Anterior cingulate cortex (tissue), 58 donors: ENCODE measurements at regions not wholly inside any gene's neighbourhood (a gene's known extent, or its start where the extent isn't known, plus 50 kb on each side); places are given as distances from the start of the nearest gene placed in this dataset.

Experiments
- DNase-seq, 58 donors: peaks; one replicate each; lab custom pipeline; 2025; lab: John Stamatoyannopoulos, UW

DNA sequence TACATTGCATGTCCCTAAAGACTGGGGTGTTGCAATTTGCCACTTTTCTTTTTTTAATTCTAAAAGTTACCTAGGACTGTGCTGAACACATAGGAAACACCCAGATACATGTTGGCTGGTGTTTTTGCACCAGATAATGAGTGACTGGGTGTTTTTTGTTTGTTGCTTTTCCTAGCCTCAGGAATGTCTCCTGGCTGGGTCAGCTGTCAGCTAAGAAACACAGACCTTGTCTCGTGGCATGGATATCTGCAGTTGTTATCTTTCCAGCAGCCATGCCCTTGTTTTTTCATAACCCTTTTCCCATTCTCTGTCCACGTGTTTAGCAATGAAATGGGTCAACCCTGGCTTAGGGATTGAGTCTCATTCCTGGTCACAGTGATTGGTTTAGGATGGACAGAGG lies 433.9 kb upstream of the ZMIZ1 start:
- no peak for DNase-seq

DNA sequence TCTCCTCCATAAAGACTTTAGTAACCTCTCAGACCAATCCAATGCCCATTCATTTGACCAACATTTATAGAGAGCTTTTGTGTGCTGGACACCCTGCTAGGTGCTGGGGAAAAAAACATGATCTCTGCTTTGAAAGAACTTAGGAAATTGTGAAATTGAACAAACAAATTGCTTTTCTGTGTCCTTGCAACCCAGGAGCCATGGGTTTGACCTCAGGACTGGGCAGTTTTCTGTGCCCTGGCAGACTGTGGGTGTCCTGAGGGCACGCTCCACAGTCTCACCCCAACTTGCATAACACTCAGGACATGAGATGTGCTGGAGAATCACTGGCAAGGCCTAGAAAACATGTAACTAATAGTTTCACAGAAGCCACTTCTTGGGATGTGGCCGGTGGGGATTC lies 429.1 kb upstream of the ZMIZ1 start:
- no peak for DNase-seq

DNA sequence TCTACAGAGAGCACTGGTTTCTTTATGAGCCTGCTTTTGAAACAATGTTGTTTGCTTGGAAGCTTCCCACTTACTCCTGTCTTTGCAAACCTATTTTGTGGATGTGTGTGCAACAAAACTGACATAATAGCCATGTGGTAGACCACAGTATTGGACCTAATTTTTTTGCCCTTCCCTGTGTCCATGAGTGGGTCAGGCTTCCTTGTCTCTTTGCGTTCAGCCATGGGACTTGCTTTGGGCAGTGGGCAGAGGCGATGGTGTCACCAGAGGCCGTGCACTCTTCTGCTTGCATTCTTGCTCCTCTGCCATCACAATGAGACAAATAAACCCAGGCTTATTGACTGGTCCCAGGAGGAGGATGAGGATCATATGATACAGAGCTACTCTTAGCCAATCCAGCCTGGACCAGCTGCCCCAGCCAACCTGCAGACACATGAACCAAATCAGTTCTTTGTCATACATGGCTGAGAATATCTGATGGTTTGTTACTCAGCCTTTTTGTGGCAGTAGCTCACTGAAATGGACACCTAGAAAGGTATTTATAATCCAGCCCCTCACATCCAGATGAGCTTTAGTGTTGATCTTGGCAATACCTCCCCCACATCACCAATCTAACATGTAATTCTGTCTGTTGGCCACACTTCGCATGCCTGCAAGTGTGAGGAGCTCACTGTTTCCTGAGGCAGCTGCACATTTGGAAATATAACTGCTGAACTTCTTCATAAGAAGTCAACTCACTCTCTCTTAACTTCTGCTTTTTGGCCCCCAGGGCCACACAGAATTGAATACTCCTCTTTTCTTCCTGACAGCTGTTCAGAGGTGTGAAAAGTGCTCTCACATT lies 427.8 kb upstream of the ZMIZ1 start:
- DNase-seq, result no peak

DNA sequence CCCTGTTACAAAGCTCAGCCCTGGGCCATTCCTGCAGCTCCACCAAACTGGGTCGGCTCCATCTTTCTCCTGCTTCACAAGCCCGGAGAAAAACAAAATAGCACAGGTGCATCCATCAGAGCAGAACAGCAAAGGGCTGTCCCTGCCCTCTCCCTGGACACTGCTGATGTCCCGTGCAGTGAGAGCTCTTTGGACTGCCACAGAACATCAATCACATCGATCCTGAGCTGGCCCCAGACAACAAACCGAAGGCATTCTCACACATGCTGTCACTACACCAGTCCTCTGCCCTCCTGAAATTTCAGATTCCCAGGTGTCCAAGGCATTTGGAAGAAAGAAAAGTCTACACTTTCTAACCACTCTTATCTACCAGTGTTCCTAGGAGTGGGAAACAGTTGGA lies 427.1 kb upstream of the ZMIZ1 start:
- no peak for DNase-seq

DNA sequence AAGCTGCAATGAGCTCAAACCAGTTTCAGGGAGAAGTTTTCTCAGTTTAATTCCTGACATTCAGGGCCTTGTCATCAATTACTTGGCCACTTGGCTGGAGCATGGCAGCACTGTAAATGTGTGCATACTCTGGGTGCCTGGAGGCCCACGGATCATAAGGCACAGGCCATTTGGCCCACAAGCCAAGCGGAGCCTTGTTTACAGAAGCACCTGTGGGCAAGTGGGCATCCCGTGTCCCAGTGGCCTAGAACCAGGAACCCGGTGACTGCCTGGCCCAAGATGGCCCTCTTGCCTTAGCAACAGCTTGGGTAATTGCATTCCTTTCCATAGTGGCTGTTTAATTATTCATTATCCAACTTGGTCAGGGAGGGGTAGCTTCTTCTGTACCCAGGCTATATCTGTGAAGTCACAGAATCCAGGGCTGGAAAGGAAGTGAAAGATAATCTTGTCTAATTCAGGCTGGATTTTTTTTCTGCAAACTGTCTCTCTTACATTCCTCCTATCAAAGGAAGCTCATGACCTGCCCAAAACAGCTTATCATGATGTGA lies 426.4 kb upstream of the ZMIZ1 start:
- DNase-seq, result no peak

DNA sequence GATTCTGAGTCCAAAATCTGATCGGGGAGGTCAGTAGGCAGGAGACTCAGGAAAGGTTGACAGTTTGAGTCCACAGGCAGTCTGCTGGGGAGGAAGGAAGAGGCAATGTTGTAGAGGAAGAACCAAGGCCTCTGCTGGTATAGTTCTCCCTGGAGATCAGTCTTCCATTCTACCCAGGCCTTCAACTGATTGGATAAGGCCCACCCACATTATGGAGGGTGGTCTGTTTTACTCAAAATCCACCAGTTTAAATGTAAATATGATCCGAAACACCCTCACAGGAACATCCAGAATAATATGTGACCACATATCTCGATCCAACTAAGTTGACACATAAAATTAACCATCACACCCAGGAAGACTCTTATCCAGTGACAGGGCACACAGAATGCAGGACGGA lies 425.3 kb upstream of the ZMIZ1 start:
- no peak for DNase-seq

DNA sequence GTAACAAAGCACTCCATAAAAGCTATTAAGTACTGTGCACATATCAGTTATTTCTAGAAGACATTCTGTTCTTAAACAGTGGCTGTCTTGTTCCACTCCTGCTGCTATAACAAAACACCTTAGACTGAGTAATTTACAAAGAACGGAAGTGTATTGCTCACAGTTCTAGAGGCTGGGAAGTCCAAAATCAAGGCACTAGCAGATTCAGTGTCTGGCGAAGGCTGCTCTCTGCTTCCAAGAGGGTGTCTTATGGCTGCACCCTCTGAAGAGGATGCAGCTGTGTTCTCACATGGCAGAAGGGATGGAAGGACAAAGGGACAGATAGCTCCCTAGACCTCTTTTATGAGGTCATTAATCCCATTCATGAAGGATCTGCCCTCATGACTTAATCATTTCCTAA lies 424.2 kb upstream of the ZMIZ1 start:
- DNase-seq, result no peak

DNA sequence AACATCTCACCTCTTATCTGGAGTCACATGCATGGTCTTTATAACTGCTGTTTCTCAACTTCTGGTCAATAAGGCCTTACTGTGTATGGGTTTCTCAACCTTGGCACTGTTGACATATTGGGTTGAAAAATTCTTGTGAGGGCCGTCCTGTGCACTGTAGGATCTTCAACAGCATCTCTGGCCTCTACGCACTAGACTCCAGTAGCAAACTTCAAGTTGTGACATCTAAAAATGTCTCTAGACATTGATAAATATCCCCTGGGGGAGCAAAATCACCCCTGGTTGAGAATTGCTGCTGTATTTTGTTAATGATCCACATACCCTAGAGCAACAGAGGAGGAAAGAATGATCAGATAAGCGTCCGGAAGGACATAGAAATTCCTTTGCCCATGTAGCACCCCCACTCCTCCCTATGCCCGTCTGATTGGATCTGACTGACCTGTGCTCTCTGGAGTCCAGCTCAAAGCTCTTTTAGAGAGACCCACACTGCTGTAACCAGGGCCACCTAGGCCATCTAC lies 423.5 kb upstream of the ZMIZ1 start:
- no peak for DNase-seq

DNA sequence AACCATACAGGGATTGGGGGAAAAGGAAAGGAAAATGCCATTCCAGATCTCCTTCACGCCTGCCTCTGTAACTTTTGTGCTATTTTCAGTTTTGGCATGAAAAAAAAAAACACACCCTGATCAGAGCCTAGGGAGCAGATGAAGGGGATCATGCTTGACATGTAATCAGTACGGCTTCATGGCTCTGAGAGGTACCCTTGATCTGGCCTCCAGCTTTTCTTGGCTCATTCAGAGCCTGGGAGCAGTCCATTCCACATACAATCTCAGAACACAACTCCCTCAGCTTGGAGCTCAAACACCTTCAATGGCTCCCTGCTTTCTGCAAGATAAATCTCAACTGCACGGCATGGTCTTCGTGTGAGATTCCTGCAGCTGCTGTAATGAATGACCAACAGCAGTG lies 422.8 kb upstream of the ZMIZ1 start:
- no peak for DNase-seq

DNA sequence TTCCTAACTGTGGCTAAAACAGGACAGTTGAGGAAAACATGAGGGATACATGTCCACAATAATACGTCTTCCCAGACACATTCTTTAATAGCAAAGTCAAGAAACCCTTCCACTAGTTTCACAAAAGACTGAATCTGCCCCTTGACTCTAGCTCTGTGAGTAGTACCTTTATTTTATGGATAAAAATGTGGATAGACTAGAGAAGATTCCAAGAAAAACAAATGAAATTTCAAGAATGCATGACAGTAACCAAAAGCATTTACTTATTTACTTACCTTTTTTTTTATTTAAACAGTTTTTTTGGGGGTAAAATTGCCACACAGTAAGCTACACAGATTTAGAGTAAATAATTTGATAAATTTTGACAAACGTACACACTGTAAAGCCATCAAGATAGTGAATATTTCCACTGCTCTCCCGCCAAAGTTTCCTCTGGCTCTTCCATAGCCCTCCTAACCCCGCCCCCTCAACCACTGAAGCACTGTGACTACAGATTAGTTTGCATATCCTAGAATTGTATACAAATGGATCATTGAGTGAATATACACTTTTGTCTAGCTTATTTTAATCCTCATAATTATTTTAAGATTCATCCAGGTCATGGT lies 420.4 kb upstream of the ZMIZ1 start:
- no peak for DNase-seq

DNA sequence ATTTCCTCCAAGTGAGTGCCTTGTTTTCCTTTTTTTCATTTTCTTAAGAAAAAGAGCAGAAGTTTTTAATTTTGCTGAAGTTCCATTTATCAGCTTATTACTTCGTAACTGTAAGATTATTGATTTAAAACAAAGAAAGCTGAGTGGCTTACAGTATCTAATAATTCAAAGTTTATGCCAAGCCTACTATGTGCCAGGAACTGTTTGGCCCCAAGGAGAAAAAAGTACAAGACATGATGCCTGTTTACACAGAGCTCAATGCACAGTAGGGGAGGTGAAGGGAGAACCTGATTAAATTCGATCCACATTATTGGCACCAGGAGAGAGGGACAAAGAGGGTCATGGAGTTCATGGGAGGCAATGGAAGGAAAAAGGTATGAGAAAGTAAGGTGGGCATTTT lies 419.3 kb upstream of the ZMIZ1 start:
- DNase-seq, result no peak

DNA sequence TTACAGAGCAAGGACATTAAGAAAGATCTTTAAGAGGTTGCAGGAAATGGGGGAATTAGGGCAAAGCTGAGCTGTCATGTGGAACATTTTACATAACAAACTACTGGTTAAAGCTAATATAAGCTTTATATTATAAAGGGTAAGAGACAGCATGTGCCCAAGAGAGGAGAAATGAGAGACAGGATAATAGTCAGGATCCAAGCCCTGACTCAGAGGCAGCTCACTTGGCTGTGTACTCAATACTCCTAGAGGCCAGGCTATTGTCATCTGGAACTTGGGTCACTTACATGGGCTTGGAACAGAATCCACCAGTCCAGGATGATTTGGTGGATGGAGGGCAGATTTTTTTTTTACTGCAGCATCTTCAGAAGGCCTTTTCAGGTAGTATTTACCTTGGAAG lies 418.6 kb upstream of the ZMIZ1 start:
- DNase-seq, result no peak

DNA sequence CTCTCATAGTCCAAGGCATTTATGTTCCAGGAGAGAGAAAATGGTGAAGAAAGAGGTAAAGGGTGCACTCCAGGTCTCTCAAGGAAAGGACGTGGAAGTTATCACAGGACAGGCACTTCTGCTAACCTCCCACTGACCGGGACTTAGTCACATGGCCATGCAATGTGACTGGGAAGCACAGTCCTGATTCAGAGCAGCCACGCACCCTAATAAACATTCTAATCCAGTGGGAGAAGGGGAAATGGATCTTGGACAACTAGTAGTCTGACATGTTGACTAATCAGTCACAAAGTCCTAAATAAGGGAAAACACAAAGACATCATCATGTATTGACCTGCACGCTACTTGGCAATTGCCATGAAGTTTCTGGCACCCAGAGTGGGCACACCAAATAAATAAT lies 417.5 kb upstream of the ZMIZ1 start:
- no peak for DNase-seq

DNA sequence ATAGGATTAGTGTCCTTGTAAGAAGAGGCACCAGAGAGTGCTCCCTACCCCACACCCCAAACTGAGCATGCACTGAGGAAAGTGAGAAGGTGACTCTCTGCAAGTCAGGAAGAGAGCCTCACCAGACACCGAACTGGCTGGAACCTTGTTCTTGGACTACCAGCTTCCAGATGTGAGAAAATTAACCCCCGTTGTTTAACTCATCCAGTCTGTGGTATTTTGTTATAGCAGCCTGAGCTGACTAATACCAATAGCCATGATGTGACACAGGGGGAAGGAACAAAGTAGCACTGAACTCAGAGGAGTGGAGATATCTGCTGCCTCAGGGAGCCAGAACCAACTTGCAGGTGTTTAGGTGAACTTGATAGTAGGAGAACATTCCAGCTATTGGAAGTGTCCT lies 415.2 kb upstream of the ZMIZ1 start:
- DNase-seq, result no peak

DNA sequence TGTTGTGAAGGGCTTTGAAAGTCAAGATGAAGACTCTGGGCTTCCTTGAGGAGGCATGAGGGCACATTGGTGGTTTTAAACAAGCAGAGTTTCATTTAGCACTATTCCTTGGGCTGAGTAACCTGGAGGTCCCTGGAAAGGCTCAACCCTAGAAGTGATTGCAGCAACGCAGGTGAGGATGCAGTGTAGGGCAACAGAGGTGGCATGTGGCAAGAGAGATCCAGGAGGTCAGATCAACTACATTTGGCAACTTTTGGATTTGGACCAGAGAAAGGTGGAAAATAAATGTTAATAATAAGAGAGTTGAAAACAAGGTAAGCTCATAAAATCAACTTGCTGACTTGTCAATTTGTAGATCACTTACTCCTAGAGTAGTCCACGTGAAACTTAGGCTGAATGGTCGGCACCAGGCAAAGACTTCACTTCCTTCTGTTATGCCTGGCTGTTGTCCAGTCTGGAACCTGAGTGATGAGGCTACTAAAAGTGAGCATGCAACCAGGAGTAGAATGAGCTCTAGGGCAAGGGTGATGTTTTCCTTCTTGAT lies 414.6 kb upstream of the ZMIZ1 start:
- no peak for DNase-seq

DNA sequence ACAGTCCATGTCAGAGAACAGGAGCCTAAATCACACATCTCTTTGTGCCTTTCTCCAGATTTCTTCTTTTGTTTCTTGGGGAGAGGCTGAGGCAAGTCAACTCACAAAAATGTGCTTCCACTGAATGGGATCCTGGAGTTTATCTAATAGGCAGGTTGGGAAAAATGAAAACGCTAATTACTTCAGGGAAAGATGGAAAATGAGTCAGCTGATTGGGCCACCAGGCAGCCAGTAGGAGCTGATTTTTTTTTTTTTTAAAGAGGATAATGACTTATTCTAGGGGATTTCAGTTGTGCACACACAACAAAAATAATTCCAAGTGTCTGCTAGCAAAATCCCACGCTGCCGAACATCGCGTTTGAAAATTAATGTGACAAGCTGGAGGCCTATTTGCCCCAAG lies 412.8 kb upstream of the ZMIZ1 start:
- no peak for DNase-seq

DNA sequence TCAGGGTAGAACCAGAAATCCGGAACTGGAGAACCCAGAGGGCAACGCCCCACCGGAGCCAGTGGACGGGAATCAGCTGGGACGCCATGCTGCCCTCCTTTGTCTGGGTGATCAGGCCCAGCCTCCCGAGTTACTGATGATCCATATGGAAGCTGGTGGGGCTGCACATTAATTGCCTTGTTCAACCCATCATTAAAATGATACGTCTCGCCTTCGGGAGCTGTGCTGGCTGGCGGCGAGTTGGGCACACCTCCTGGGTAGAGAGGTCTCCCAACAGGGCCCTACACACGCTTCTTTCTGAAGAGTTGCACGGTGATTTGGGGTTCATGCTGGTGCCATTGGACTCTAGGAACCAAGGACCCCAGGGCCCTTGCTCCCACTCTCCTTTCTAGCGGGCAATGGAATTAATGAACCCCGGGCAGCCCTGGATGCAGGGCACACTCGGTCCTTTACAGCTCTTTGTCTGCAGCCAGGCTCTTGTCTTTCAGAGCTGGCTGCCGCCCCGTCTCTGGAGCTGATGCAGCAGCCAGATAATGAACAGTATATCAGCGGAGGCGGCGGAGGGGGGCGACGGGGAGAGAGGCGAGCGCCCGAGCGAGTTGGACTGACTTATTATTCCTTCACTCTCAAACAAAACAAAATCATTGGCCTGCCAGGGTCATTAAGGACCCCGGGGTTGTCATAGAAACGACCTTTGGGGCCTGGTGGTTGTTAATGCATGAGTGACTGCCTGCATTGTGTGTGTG lies 412.2 kb upstream of the ZMIZ1 start:
- DNase-seq, result peak in 50 of 58 donors; percentile 7 to 77 (median 40)

DNA sequence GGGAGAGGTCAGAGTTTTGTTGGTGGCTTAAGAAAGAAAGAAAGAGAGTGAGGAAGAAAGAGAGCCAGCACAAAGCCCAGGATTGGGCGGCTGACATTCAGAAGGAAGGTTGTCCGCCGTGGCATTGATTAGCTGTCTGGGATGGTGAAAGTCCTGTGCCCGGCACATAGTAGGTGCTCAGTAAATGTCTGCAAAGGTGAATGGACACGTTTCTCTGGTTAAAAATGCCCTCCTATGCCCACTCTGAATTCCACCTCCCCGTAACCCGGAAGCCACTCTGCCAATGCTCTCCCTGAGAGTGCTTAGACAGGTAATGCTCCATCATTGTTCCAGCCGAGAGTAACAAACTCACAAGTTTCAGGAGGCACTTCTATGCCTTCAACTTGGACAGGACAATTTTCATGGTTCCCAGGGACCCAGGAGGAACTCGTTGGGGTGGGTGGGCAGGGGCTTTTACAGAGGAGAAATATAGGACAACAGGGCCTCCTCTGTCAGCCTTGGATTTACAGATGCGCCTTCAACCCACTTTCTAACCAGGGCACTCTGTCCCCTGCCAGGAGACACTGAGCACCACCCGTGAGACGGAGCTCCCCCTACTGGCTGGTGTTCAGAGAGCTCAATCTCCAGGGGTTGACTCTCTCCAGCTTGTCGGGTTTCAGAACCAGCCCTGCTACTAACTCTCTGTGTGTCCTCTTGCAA lies 411.5 kb upstream of the ZMIZ1 start:
- DNase-seq, result peak in 50 of 58 donors; percentile 6 to 69 (median 36)

DNA sequence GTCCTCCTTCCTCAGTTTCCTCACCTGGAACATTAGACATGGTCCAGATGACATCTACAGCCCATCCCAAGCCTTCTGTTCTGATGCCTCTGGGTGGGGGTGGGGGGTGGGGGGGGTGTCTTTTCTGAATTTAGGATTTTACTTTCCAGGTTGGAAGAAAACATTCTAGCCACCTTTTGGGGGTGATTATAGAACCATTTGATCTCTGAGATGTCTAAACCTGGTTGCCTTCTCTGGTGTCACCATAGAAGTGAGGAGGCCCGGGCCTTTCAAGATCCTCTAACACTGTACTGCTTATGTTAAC lies 411.0 kb upstream of the ZMIZ1 start:
- no peak for DNase-seq
